VCaP (cell line): ENCODE measurements at regions not wholly inside any gene's neighbourhood (a gene's known extent, or its start where the extent isn't known, plus 50 kb on each side); places are given as distances from the start of the nearest gene placed in this dataset.

Source experiments
- H3K27ac ChIP-seq: fragments of 450-650 bp; 2 replicates; pipeline ENCODE4 v1.5.1; 2017
- CTCF ChIP-seq: fragments of 450-650 bp; conservative IDR thresholded peaks from 2 replicates; pipeline ENCODE4 v1.5.1; 2017; ENCODE audit warnings: mild to moderate bottlenecking, moderate library complexity

- TF ChIP-seq CTCF: no peak
- no peak overlapping the region for H3K27ac ChIP-seq
Measured at GRCh38 chr2:204032301-204032700, 95.7 kb downstream of the ICOS start.

- no peak for TF ChIP-seq CTCF
- no peak overlapping the region for H3K27ac ChIP-seq
Measured at GRCh38 chr2:204033611-204034495, 97.3 kb downstream of the ICOS start.

- no peak overlapping the region for H3K27ac ChIP-seq
- no peak for TF ChIP-seq CTCF
Measured at GRCh38 chr2:204036706-204037105, 100.1 kb downstream of the ICOS start.

- TF ChIP-seq CTCF: no peak
- no peak overlapping the region for H3K27ac ChIP-seq
Measured at GRCh38 chr2:204037286-204037685, 100.7 kb downstream of the ICOS start.

- peak overlapping the region; percentile 23 for H3K27ac ChIP-seq
- no peak for TF ChIP-seq CTCF
Measured at GRCh38 chr2:204039298-204039838, 102.8 kb downstream of the ICOS start.

- no peak for TF ChIP-seq CTCF
- peak overlapping the region; percentile 23 for H3K27ac ChIP-seq
Measured at GRCh38 chr2:204040016-204040415, 103.5 kb downstream of the ICOS start.

- TF ChIP-seq CTCF: no peak
Measured at GRCh38 chr2:204042401-204042800, 105.8 kb downstream of the ICOS start.

More at GRCh38 chr2:204042401-204042800, 105.8 kb downstream of the ICOS start:
- no peak overlapping the region for H3K27ac ChIP-seq
